ENCODE measurements at regions not wholly inside any gene's neighbourhood (a gene's known extent, or its start where the extent isn't known, plus 50 kb on each side); places are given as distances from the start of the nearest gene placed in this dataset.

- no peaks in the 10 kb centered on the region for H3K27me3 ChIP-seq (replicated peaks)
- no peak overlapping the region for H3K27ac ChIP-seq
- in situ Hi-C loops (cut with HindIII; ENCODE audit: low pct_ligation_motif_present, low sequenced_read_pairs) = no loop called here
- no peaks in the 10 kb centered on the region for H3K36me3 ChIP-seq (replicated peaks)
- H3K4me3 ChIP-seq (ENCODE audit: low read depth, low read length) = no peak overlapping the region
- no peak for DNase-seq
- TF ChIP-seq CTCF (IDR thresholded peaks at IDR 0.05; ENCODE audit: low read depth, low read length, missing control alignments) = no peak
Observed at GRCh38 chr12:4148418-4149056, 125.0 kb upstream of the CCND2 start.

- H3K4me3 ChIP-seq (ENCODE audit: low read depth, low read length) = no peak overlapping the region
- in situ Hi-C loops (cut with HindIII; ENCODE audit: low pct_ligation_motif_present, low sequenced_read_pairs) = no loop called here
- H3K36me3 ChIP-seq (replicated peaks) = no peaks in the 10 kb centered on the region
- DNase-seq = no peak
- no peak overlapping the region for H3K27ac ChIP-seq
- H3K27me3 ChIP-seq (replicated peaks) = no peaks in the 10 kb centered on the region
- TF ChIP-seq CTCF (IDR thresholded peaks at IDR 0.05; ENCODE audit: low read depth, low read length, missing control alignments) = no peak
Observed at GRCh38 chr12:4147031-4147481, 126.5 kb upstream of the CCND2 start.

- in situ Hi-C loops (cut with HindIII; ENCODE audit: low pct_ligation_motif_present, low sequenced_read_pairs) = no loop called here
- no peaks in the 10 kb centered on the region for H3K36me3 ChIP-seq (replicated peaks)
- no peak overlapping the region for H3K4me3 ChIP-seq (ENCODE audit: low read depth, low read length)
- no peak for DNase-seq
- no peak for TF ChIP-seq CTCF (IDR thresholded peaks at IDR 0.05; ENCODE audit: low read depth, low read length, missing control alignments)
- H3K27ac ChIP-seq = no peak overlapping the region
- no peaks in the 10 kb centered on the region for H3K27me3 ChIP-seq (replicated peaks)
Observed at GRCh38 chr12:4145990-4146859, 127.3 kb upstream of the CCND2 start.

- Histone ChIP-seq H3K4me3 (ENCODE audit: low read depth, low read length) (no peak overlapping the region), H3K36me3 (replicated peaks) (no peaks in the 10 kb centered on the region), H3K27ac (no peak overlapping the region), H3K27me3 (replicated peaks) (no peaks in the 10 kb centered on the region)
- TF ChIP-seq CTCF (IDR thresholded peaks at IDR 0.05; ENCODE audit: low read depth, low read length, missing control alignments) = no peak
- in situ Hi-C loops (cut with HindIII; ENCODE audit: low pct_ligation_motif_present, low sequenced_read_pairs) = no loop called here
- DNase-seq = no peak
Observed at GRCh38 chr12:4144676-4145075, 128.9 kb upstream of the CCND2 start.

GRCh38 chr12:4143896-4144295 lies 129.7 kb upstream of the CCND2 start:
- in situ Hi-C loops (cut with HindIII; ENCODE audit: low pct_ligation_motif_present, low sequenced_read_pairs) = no loop called here

More at GRCh38 chr12:4143896-4144295, 129.7 kb upstream of the CCND2 start:
- no peak overlapping the region for H3K4me3 ChIP-seq (ENCODE audit: low read depth, low read length)
- H3K27me3 ChIP-seq (replicated peaks) = no peaks in the 10 kb centered on the region
- TF ChIP-seq CTCF (IDR thresholded peaks at IDR 0.05; ENCODE audit: low read depth, low read length, missing control alignments) = no peak
- H3K27ac ChIP-seq = no peak overlapping the region
- no peak for DNase-seq
- no peaks in the 10 kb centered on the region for H3K36me3 ChIP-seq (replicated peaks)

Measured in brain microvascular endothelial cell (primary cell).